Spleen (tissue), 11 donors: ENCODE measurements at regions not wholly inside any gene's neighbourhood (a gene's known extent, or its start where the extent isn't known, plus 50 kb on each side); places are given as distances from the start of the nearest gene placed in this dataset.

Source experiments
- DNase-seq: peaks from one replicate; pipeline ENCODE4 v3.0.0-alpha.2; 2020
- H3K27ac ChIP-seq, 8 donors: fragments of 200-600 bp; sonication (generic) in 7 of 8; 1 replicate in 4 of 8; 2 replicates in 4 of 8; pipeline versions ENCODE4 v1.5.0 to v1.8.0; 2016 to 2021; ENCODE audit warnings: inconsistent platforms in 4 of 8, mild to moderate bottlenecking in 4 of 8, moderate library complexity in 1 of 8
- H3K27me3 ChIP-seq, 7 donors: fragments of 200-600 bp; sonication (generic) in 6 of 7; replicated peaks in 1 of 7; 1 replicate in 4 of 7; 2 replicates in 3 of 7; pipeline versions ENCODE4 v1.5.0 to v1.8.0; 2016 to 2021; ENCODE audit warnings: inconsistent platforms in 3 of 7, mild to moderate bottlenecking in 1 of 7
- H3K36me3 ChIP-seq, 6 donors: fragments of 200-600 bp; sonication (generic) in 5 of 6; 1 replicate in 4 of 6; 2 replicates in 2 of 6; pipeline versions ENCODE4 v1.5.0 to v1.8.0; 2016 to 2021; ENCODE audit warnings: inconsistent platforms in 2 of 6
- H3K4me1 ChIP-seq, 6 donors: fragments of 200-600 bp; sonication (generic) in 5 of 6; 1 replicate in 3 of 6; 2 replicates in 3 of 6; pipeline versions ENCODE4 v1.5.0 to v1.8.0; 2016 to 2021; ENCODE audit warnings: inconsistent platforms in 3 of 6
- H3K4me3 ChIP-seq, 8 donors: fragments of 200-600 bp; sonication (generic) in 7 of 8; 1 replicate in 4 of 8; 2 replicates in 4 of 8; pipeline versions ENCODE4 v1.5.0 to v1.8.0; 2016 to 2021; ENCODE audit warnings: inconsistent platforms in 4 of 8, mild to moderate bottlenecking in 4 of 8, moderate library complexity in 2 of 8
- H3K9me3 ChIP-seq, 8 donors: fragments of 200-600 bp; sonication (generic) in 7 of 8; 1 replicate in 4 of 8; 2 replicates in 4 of 8; pipeline versions ENCODE4 v1.5.0 to v1.8.0; 2016 to 2021; ENCODE audit warnings: inconsistent platforms in 4 of 8
- POLR2A ChIP-seq, 3 donors: fragments of 450-650 bp; IDR thresholded peaks; one replicate each; pipeline ENCODE4 v1.5.1; 2017; ENCODE audit warnings: antibody characterized with exemption in 3 of 3, mild to moderate bottlenecking in 1 of 3
- POLR2AphosphoS5 ChIP-seq, 3 donors: sonication (generic); formaldehyde crosslinking; IDR thresholded peaks; one replicate each; pipeline ENCODE4 v1.5.1; 2017; ENCODE audit warnings: antibody characterized with exemption in 3 of 3
- WGBS, 5 donors: extraction: QIAGEN DNeasy Blood & Tissue Kit in 3 of 5; methylation state at CpG; one replicate each; pipeline versions ENCODE4 v1.1.5 to v1.1.7; 2013 to 2018; 5-methylcytosine and 5-hydroxymethylcytosine counted together
- intact Hi-C: fragments of 100-400 bp; cut with DNase I; formaldehyde crosslinking; loops from one replicate; pipeline ENCODE4 v1.15.0; 2023; ENCODE audit warnings: low total_unique reads
- TF ChIP-seq, protein P1 (sequence below), 11 experiments: fragments of 200-600 bp in 7 of 11; fragments of 450-650 bp in 4 of 11; sonication (generic) in 4 of 11; IDR thresholded peaks in 8 of 11; conservative IDR thresholded peaks in 3 of 11; 1 replicate in 7 of 11; 2 replicates in 4 of 11; pipeline versions ENCODE4 v1.4.0 to v1.8.0; 2016 to 2021; ENCODE audit warnings: antibody characterized with exemption in 11 of 11, inconsistent platforms in 4 of 11, mild to moderate bottlenecking in 1 of 11
- donor health status: healthy with polysubstance abuse.
- donor health status: DM: no; HTN: no; CAD: no; lungs with moderate emphysema.
- donor health status: DM: no; HTN: no; CAD: no.
- donor health status: Bipolar disorder and iron deficiency.
- donor health status: healthy.
- donor health status: DM: no; HTN: no; CAD: no.
- donor health status: DM: yes; HTN: yes; CAD: no.

DNA sequence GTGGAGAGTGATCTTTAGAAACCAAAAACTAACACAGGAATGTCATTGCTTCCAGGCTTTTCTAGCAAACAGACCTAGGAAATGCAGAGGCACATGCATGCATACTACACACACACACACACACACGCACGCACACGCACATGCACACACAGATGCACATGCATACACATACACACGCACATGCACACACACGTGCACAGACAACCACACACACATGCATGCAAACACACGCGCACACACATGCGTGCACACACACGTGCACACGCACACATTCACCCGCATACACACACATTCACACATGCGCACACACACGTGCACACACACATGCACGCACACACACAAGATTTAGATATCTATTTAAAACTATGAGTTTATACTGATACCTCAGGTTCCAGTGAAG, 379.5 kb downstream of the ZNF516 start:
- Histone ChIP-seq H3K4me1 (no peaks in the 10 kb centered on the region), H3K27ac (no peak overlapping the region), H3K36me3 (no peaks in the 10 kb centered on the region), H3K27me3 (no peaks in the 10 kb centered on the region), H3K4me3 (no peak overlapping the region), H3K9me3 (peaks cover 0 to 3% (median 0%) of the 10 kb centered on the region in 8 donors)
- WGBS, 5 donors, result 67 to 89% (median 85%) methylated on average over 14 of the region's 14 CpGs
- DNase-seq, result no peak
- intact Hi-C loops, result no loop called here
- TF ChIP-seq, protein P1, sequence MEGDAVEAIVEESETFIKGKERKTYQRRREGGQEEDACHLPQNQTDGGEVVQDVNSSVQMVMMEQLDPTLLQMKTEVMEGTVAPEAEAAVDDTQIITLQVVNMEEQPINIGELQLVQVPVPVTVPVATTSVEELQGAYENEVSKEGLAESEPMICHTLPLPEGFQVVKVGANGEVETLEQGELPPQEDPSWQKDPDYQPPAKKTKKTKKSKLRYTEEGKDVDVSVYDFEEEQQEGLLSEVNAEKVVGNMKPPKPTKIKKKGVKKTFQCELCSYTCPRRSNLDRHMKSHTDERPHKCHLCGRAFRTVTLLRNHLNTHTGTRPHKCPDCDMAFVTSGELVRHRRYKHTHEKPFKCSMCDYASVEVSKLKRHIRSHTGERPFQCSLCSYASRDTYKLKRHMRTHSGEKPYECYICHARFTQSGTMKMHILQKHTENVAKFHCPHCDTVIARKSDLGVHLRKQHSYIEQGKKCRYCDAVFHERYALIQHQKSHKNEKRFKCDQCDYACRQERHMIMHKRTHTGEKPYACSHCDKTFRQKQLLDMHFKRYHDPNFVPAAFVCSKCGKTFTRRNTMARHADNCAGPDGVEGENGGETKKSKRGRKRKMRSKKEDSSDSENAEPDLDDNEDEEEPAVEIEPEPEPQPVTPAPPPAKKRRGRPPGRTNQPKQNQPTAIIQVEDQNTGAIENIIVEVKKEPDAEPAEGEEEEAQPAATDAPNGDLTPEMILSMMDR (IDR thresholded peaks at IDR 0.05 in 8 of 11, conservative IDR thresholded peaks at IDR 0.05 in 3 of 11), result no peak
- TF ChIP-seq POLR2A (IDR thresholded peaks at IDR 0.05), result no peak
- TF ChIP-seq POLR2AphosphoS5 (IDR thresholded peaks at IDR 0.05), result no peak

DNA sequence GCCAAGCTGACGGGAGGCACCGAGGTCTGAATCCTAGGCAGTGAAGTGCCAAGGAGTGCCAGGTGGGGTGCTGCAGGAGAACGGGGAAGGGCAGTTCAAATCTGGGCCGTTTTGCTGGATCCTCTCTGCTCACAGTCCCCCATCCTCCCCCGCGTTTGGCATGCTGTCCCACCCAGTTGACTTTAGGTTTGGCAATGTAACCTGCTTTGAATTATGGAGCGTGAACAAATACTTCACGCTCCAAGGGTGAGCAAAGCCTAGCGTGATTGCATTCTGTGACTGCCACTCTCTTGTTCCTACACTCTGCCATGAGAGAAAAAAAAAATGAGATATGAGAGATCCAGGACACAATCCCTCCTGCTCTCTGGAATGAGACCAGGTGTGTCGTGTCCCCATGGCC, 381.9 kb downstream of the ZNF516 start:
- H3K9me3 ChIP-seq, result peaks cover 0 to 4% (median 0%) of the 10 kb centered on the region in 8 donors
- no peaks in the 10 kb centered on the region for H3K27me3 ChIP-seq
- H3K4me3 ChIP-seq, result no peak overlapping the region
- no peak overlapping the region for H3K27ac ChIP-seq
- WGBS, 5 donors, result 83 to 92% (median 85%) methylated on average over 10 of the region's 10 CpGs
- DNase-seq, result no peak
- intact Hi-C loops, result no loop called here
- TF ChIP-seq, protein P1 (IDR thresholded peaks at IDR 0.05 in 8 of 11, conservative IDR thresholded peaks at IDR 0.05 in 3 of 11), result no peak
- TF ChIP-seq POLR2AphosphoS5 (IDR thresholded peaks at IDR 0.05) (no peak), POLR2A (IDR thresholded peaks at IDR 0.05) (no peak)
- H3K36me3 ChIP-seq, result no peaks in the 10 kb centered on the region
- no peaks in the 10 kb centered on the region for H3K4me1 ChIP-seq

DNA sequence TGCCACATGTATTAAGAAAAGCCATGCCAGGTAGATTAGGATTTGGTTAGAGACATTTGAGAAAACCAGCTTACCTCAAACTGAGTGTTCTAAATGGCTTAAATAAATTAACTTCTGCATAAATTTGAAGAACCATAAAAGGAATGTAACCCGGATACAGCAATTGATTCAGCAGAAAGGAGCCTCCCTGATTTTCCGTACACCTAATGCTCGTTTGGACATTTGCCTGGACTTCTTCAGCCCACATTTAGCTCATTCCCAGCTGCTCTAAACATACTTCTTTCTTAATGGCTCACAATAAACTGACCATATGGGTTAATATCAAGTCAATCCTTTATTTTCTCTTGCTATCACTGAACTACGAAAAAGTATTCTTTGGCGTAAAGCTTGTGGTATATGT, 392.4 kb downstream of the ZNF516 start:
- Histone ChIP-seq H3K9me3 (peaks cover 0 to 37% (median 25%) of the 10 kb centered on the region in 8 donors), H3K27ac (no peak overlapping the region), H3K4me1 (no peaks in the 10 kb centered on the region), H3K36me3 (no peaks in the 10 kb centered on the region), H3K4me3 (no peak overlapping the region), H3K27me3 (no peaks in the 10 kb centered on the region)
- TF ChIP-seq POLR2AphosphoS5 (IDR thresholded peaks at IDR 0.05) (no peak), POLR2A (IDR thresholded peaks at IDR 0.05) (no peak)
- TF ChIP-seq, protein P1 (IDR thresholded peaks at IDR 0.05 in 8 of 11, conservative IDR thresholded peaks at IDR 0.05 in 3 of 11), result no peak
- no peak for DNase-seq
- intact Hi-C loops, result no loop called here
- WGBS, 5 donors, result 69 to 80% (median 71%) methylated on average over 5 of the region's 5 CpGs

DNA sequence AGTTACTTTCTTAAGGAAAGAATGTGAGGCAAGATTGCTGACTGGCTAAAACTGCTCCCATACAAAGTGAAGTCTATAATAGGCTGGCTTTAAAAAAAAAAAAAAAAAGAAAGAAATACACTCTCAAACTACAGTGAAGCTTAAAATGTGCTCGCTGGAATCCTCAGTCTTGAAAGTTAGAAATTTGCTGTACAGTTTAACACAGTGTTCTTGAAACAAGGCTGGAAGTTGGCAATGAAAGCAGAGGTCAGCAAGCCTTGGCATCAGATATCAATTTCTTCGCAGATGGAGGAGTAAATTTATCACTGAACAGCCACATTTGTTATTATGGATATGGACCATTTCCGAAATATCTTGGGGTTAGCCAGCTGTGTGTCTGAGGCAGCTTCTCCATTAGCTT, 392.9 kb downstream of the ZNF516 start:
- Histone ChIP-seq H3K27me3 (no peaks in the 10 kb centered on the region), H3K4me1 (no peaks in the 10 kb centered on the region), H3K4me3 (no peak overlapping the region), H3K27ac (no peak overlapping the region), H3K9me3 (peaks cover 0 to 35% (median 24%) of the 10 kb centered on the region in 8 donors), H3K36me3 (no peaks in the 10 kb centered on the region)
- DNase-seq, result no peak
- no peak for TF ChIP-seq POLR2A (IDR thresholded peaks at IDR 0.05)
- TF ChIP-seq, protein P1 (IDR thresholded peaks at IDR 0.05 in 8 of 11, conservative IDR thresholded peaks at IDR 0.05 in 3 of 11), result no peak
- no peak for TF ChIP-seq POLR2AphosphoS5 (IDR thresholded peaks at IDR 0.05)
- 54 to 76% (median 63%) methylated on average over 3 of the region's 3 CpGs for WGBS, 5 donors
- intact Hi-C loops, result no loop called here
